A673 (cell line): ENCODE measurements at regions not wholly inside any gene's neighbourhood (a gene's known extent, or its start where the extent isn't known, plus 50 kb on each side); places are given as distances from the start of the nearest gene placed in this dataset.

ENCODE experiments used
- CTCF ChIP-seq: fragments of 300-800, 200-600 bp; sonication (generic); conservative IDR thresholded peaks from 2 replicates; pipeline ENCODE4 v1.5.1; 2017; ENCODE audit warnings: low read depth, mild to moderate bottlenecking, antibody characterized with exemption, low read length, moderate library complexity, mixed read lengths
- EZH2 ChIP-seq: fragments of 200-600 bp; sonication (generic); IDR thresholded peaks from 2 replicates; pipeline ENCODE4 v1.6.1; 2017; ENCODE audit warnings: borderline replicate concordance, low read depth, mild to moderate bottlenecking, mixed read lengths, antibody characterized with exemption, low read length; ENCODE audit not compliant: poor library complexity, severe bottlenecking

- TF ChIP-seq CTCF (no peak), EZH2 (no peak)
Observed at GRCh38 chr10:16341637-16342036, 95.2 kb upstream of the PTER start.
